Caki2 (cell line): ENCODE measurements at regions not wholly inside any gene's neighbourhood (a gene's known extent, or its start where the extent isn't known, plus 50 kb on each side); places are given as distances from the start of the nearest gene placed in this dataset.

ENCODE experiments used
- DNase-seq: peaks from one replicate; pipeline ENCODE4 v3.0.0-alpha.2; 2015; ENCODE audit warnings: low read depth
- in situ Hi-C: cut with HindIII; loops from 2 replicates; pipeline ENCODE4 v1.10.0; 2016; ENCODE audit warnings: low sequenced_read_pairs, low pct_unique_long_range_greater_than_20kb, mixed read lengths

DNA sequence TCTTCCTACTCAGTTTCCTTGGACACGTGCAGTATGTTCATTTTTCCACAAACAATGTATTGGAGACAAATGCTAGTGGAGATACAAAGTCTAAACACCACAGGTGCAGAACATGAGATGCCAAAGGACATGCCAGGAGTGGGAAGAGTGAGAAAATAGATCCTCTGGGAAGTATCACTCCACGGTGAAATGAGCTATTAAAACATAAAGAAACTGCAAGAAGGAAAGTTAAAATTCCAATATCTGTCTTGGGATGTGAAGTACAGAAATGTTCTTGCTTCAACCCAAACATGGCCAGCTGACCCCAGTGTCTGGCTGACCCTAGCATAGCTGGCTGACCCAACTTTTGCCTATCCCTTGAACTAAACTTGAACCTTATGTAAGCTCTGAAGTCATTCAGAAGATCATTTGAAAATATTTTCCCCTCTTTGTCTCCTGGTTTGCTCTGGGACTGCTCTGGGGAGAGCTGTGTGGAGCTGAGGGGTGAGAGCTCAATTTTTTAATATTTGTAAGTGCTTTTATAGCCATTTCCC, 59.5 kb downstream of the FZD1 start:
- in situ Hi-C loops = no loop called here
- no peak for DNase-seq

DNA sequence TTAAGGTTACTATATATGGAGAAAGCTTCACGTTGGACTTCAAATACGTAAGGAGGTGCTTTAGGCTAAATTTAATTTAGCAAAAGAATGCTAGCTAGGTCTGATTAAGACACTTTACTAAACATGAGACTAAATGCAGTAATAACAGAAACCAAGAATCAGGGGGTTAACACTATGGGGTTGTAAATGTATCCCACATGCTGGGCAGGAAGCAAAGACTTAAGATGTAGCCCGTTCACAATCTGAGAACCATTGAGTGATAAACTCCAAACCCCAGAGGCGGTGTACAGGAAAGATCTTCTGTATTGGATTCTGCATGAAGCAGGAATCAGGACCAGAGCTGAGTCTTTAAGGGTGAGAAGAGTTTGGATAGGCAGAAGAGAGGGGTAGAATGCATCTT, 60.4 kb downstream of the FZD1 start:
- in situ Hi-C loops = no loop called here
- no peak for DNase-seq

- no peak for DNase-seq
- in situ Hi-C loops = no loop called here
Observed at GRCh38 chr7:91325726-91326125, 61.5 kb downstream of the FZD1 start.

DNA sequence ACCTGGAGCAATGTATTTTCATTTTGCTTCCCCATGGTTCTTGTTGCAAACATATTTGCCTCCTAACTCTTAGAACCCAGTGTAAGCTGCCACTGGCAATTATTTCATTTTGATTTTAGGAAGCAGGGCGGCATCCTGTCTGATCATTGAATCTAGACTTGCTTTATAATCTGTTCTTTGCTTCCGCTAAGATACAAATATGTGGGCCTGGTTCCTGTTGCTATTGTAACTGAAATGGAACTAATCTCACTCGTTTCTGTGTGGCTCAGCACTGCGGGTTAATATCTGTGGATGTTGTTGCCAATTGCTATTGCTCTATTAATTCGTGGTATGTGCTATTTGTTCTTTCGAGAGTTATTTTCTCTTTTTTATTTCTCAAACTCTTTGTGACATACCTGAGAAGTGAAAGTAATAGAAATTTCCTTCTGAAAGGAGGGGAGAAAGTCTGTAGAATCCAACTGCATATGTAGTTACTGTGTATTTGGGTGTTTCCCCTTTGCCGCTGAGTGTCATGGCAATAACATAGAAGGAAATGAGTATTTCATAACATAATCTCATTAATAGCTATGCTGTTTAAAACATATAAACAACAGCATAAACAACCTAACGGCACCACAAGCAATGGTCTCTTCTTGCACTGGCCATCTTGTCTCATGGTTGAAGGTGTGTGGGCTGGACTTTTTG, 62.4 kb downstream of the FZD1 start:
- in situ Hi-C loops = no loop called here

GRCh38 chr7:91327346-91327745, 63.1 kb downstream of the FZD1 start:
- DNase-seq = no peak
- in situ Hi-C loops = no loop called here

More for the DNA sequence above, 62.4 kb downstream of the FZD1 start:
- no peak for DNase-seq

- no peak for DNase-seq
Observed at GRCh38 chr7:91329571-91329970, 65.3 kb downstream of the FZD1 start.

GRCh38 chr7:91330191-91330808, 66.1 kb downstream of the FZD1 start:
- in situ Hi-C loops = no loop called here
- no peak for DNase-seq

More at GRCh38 chr7:91329571-91329970, 65.3 kb downstream of the FZD1 start:
- in situ Hi-C loops = no loop called here

GRCh38 chr7:91330866-91331265, 66.6 kb downstream of the FZD1 start:
- DNase-seq = no peak
- in situ Hi-C loops = no loop called here

GRCh38 chr7:91336106-91336505, 71.9 kb downstream of the FZD1 start:
- no peak for DNase-seq
- in situ Hi-C loops = no loop called here

- in situ Hi-C loops = no loop called here
- DNase-seq = no peak
Observed at GRCh38 chr7:91338226-91339020, 74.2 kb downstream of the FZD1 start.

GRCh38 chr7:91342346-91342745, 78.1 kb downstream of the FZD1 start:
- no peak for DNase-seq
- in situ Hi-C loops = no loop called here

DNA sequence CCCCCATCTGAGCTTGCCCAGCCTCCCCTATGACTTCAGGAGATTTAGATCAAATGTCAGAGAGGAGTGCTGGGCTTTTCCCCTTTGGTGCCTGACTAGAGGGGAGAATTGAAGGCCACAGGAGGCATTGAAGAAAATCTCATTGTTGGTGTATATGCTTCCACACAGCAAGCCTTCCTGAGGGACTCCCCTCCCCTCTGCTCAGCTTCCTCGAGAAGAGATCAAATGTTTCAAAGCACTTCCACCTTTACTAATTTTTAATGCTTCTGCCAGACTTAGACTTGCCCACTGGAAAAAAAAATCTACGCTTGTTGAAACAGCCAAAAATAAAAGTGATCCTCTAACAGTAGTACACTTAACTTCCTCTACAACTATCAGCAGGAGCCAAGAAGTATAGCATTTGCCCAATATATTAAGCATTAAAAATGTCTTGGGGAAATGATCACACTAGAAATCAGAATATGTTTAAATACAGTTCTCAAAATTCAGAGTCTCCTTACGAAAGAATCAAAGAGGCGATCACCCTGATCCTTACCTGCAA, 79.3 kb downstream of the FZD1 start:
- in situ Hi-C loops = no loop called here
- DNase-seq = no peak

DNA sequence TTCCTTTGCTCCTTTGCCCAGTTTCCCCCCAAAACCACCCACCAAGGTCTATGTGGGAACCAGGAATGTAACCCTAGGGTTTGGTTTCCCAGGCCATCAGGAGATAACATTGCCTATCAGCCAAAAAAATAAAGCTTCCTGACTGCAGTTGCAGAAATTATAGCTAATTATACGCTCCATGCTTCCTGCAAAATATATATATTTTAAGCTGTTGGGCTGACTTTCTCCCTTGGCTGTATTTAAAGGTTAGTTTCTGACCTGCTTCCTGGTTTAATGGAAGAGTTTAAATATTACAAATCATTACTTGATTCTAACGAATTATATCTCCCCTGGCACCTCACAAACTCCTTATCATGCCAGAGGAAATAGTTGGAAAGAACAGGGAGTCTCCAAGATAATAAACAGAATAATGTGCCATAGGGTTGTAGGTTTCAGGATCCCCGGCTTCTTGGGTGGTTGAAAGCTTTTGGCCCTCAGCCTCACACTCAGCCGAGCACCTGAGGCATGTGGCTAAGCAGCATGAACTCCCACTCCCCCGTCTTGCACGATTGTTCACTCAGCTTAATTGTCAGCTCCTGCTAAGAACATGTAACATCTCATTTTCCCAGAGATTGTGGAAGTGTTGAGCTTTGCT, 79.9 kb downstream of the FZD1 start:
- no peak for DNase-seq
- in situ Hi-C loops = no loop called here

DNA sequence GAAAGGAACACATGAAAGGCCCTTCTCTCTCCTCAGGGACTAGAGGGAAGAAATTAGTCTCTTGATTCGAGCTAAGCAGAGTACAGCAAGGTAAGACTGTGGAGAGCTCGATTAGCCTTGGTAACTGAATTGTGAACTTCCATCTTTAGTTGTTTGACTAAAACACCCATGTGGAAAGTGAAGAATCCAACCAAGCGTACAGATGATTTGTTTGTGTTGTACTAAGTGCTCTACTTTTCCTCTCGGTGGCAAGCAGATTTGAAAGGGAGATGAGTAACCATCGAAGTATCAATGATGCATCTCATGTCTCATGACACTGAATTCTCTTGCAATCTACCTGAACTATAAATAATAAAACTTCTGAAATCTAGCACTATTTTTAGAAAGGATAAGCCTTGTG, 80.7 kb downstream of the FZD1 start:
- peak; percentile 42 for DNase-seq
- in situ Hi-C loops = no loop called here

- no peak for DNase-seq
- in situ Hi-C loops = no loop called here
Observed at GRCh38 chr7:91345449-91345848, 81.2 kb downstream of the FZD1 start.

DNA sequence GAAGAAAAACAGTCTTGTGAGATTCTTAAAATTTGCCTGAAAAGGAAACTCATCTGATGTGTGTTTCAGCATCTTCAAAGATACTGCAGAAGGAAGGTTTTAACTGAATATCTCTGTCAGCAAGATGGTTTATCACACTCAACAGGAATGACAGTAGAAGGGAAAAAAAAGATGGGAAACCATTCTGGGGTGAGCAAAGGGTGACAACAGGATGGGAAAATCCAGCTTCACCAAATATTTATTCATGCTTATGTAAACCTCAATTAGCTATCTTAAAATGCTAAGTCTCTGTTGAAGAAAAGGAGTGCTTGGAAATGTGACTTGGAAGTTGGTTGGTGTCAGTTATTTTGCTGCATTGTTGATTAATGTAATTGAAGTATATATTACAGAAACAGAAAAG, 82.2 kb downstream of the FZD1 start:
- DNase-seq = no peak
- in situ Hi-C loops = no loop called here

DNA sequence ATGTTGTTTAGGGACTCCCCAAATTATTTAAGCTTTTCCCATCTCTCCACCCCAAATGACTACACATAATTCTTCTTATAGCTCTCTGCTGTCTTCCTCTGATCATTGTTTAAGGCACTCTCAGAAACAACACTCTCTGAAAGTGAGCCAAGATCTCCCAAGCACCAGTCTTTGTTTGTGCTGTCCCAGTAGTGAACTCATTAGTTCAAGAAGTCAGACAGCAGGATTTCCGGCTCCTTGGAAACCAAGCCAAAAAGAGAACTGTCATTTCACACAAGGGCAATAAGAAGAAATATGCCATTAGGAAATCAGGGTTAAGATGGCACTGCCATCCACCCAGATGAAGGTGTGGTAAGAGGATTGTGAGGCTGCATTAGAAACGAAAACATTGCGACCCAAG, 83.1 kb downstream of the FZD1 start:
- no peak for DNase-seq
- in situ Hi-C loops = no loop called here

DNA sequence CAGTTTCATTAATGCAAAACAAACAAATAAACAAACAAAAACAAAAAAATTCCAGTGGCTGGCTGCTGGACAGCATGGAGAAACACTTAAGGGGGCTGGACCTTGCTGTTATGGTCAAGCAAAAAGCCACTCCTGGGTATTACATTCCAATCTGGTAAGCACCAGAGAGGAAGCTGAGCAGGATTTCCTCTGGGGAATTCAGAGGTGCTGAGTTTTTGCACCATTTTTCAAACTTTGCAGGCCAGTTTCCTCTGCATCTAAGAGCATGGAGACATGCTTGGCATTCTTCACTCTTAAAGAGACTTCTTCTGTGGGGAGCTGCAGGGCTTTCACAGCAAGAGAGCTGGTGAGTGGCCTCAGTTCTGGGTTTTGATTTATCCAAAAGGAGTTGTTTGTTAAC, 84.5 kb downstream of the FZD1 start:
- no peak for DNase-seq
- in situ Hi-C loops = no loop called here

DNA sequence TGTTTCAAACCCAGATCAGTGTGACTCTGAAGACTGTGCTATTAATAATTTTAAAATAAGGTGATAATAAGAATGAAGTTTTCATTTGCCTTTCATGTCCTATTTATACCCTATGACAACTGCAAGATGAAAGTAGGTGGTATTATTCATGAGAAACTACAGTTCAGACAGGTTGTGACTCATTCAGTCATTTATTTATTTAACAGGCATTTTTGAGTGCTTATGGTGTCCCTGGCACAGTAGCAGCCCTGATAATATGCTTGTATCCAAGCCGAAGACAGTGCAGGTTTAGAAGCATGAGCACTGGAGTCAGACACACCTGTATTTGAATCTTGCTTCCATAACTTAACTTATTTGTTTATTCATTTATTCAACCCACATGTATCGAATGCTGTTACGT, 87.1 kb downstream of the FZD1 start:
- in situ Hi-C loops = no loop called here
- DNase-seq = no peak
